Chondrocyte (in vitro differentiated cells): ENCODE measurements at regions not wholly inside any gene's neighbourhood (a gene's known extent, or its start where the extent isn't known, plus 50 kb on each side); places are given as distances from the start of the nearest gene placed in this dataset.

Experiments used
- DNase-seq: peaks from one replicate; pipeline ENCODE4 v3.0.0; 2021; ENCODE audit warnings: mixed read lengths, low spot score
- H3K27ac Mint-ChIP-seq: one replicate; pipeline ENCODE4 v1.8.0; 2021; ENCODE audit warnings: mild to moderate bottlenecking, moderate library complexity, mixed read lengths; ENCODE audit not compliant: unreplicated experiment
- H3K27me3 Mint-ChIP-seq: 2 replicates; pipeline ENCODE4 v1.8.0; 2021; ENCODE audit warnings: low read depth, mixed read lengths
- H3K36me3 Mint-ChIP-seq: 2 replicates; pipeline ENCODE4 v1.8.0; 2021; ENCODE audit warnings: low read depth, mixed read lengths
- H3K4me1 Mint-ChIP-seq: 2 replicates; pipeline ENCODE4 v1.8.0; 2021; ENCODE audit warnings: low read depth, mild to moderate bottlenecking, mixed read lengths
- H3K4me3 Mint-ChIP-seq: one replicate; pipeline ENCODE4 v1.8.0; 2021; ENCODE audit warnings: mild to moderate bottlenecking, moderate library complexity, mixed read lengths; ENCODE audit not compliant: unreplicated experiment
- H3K9me3 Mint-ChIP-seq: 2 replicates; pipeline ENCODE4 v1.8.0; 2021; ENCODE audit warnings: low read depth, mixed read lengths
- CTCF ChIP-seq: fragments of 200-600 bp; sonication (generic); IDR thresholded peaks from 2 replicates; pipeline ENCODE4 v1.5.0; 2021; ENCODE audit warnings: antibody characterized with exemption, mild to moderate bottlenecking, moderate library complexity

- Mint-ChIP-seq H3K4me1 (no peaks in the 10 kb centered on the region), H3K9me3 (peaks cover 3% of the 10 kb centered on the region), H3K36me3 (no peaks in the 10 kb centered on the region), H3K27me3 (peaks cover 20% of the 10 kb centered on the region), H3K4me3 (no peak overlapping the region), H3K27ac (no peak overlapping the region)
- DNase-seq, result no peak
- no peak for TF ChIP-seq CTCF
Measured at GRCh38 chr19:28864577-28865042, 348.3 kb downstream of the UQCRFS1 start.

- Mint-ChIP-seq H3K27ac (no peak overlapping the region), H3K36me3 (no peaks in the 10 kb centered on the region), H3K4me3 (no peak overlapping the region), H3K9me3 (peaks cover 3% of the 10 kb centered on the region), H3K4me1 (no peaks in the 10 kb centered on the region), H3K27me3 (peaks cover 22% of the 10 kb centered on the region)
- TF ChIP-seq CTCF, result no peak
- no peak for DNase-seq
Measured at GRCh38 chr19:28864024-28864503, 348.9 kb downstream of the UQCRFS1 start.

- no peak for DNase-seq
- no peaks in the 10 kb centered on the region for H3K9me3 Mint-ChIP-seq
- H3K27me3 Mint-ChIP-seq, result peaks cover 18% of the 10 kb centered on the region
- no peak overlapping the region for H3K4me3 Mint-ChIP-seq
- no peaks in the 10 kb centered on the region for H3K36me3 Mint-ChIP-seq
- TF ChIP-seq CTCF, result no peak
- no peaks in the 10 kb centered on the region for H3K4me1 Mint-ChIP-seq
- H3K27ac Mint-ChIP-seq, result no peak overlapping the region
Measured at GRCh38 chr19:28862238-28862637, 350.7 kb downstream of the UQCRFS1 start.

GRCh38 chr19:28859811-28860210 lies 353.1 kb downstream of the UQCRFS1 start:
- Mint-ChIP-seq H3K9me3 (no peaks in the 10 kb centered on the region), H3K27me3 (peaks cover 16% of the 10 kb centered on the region), H3K4me1 (no peaks in the 10 kb centered on the region), H3K27ac (no peak overlapping the region), H3K4me3 (no peak overlapping the region), H3K36me3 (no peaks in the 10 kb centered on the region)
- DNase-seq, result no peak
- TF ChIP-seq CTCF, result no peak

GRCh38 chr19:28858933-28859332 lies 354.0 kb downstream of the UQCRFS1 start:
- Mint-ChIP-seq H3K4me1 (no peaks in the 10 kb centered on the region), H3K27ac (no peak overlapping the region), H3K9me3 (peaks cover 4% of the 10 kb centered on the region), H3K36me3 (no peaks in the 10 kb centered on the region), H3K27me3 (peaks cover 11% of the 10 kb centered on the region), H3K4me3 (no peak overlapping the region)
- TF ChIP-seq CTCF, result no peak
- no peak for DNase-seq
